ENCODE measurements at regions not wholly inside any gene's neighbourhood (a gene's known extent, or its start where the extent isn't known, plus 50 kb on each side); places are given as distances from the start of the nearest gene placed in this dataset.

DNA sequence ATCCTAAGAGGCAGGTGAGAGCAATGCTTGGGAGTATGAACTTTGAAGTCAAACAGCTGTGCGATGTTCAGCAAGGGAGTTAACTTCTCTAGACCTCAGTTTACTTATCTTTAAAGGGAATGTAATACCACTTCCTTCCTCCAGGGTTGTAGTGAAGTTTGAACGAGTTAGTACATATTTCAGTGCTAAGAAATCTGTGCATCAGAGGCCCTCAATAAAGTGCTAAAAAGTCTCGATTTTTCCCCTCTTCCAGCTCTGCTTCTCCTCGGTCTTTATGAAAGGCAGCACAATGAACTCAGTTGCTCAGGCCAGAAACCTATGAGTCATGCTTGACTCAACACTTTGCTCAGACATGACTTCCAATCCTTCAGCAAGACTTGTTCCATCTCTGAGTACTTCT lies 418.9 kb downstream of the MDFIC start:
- TF ChIP-seq KLF1 (tag by site-specific recombination; IDR thresholded peaks at IDR 0.05), result no peak
- no peak for TF ChIP-seq TCF7L2 (IDR thresholded peaks at IDR 0.05; ENCODE audit: borderline replicate concordance, low read depth, low read length)
- no peak for TF ChIP-seq CTCF (tag by site-specific recombination; IDR thresholded peaks at IDR 0.05)
- no peak for TF ChIP-seq ZNF791 (tag by site-specific recombination; IDR thresholded peaks at IDR 0.05)
- no peak for TF ChIP-seq ZNF621 (tag by site-specific recombination; IDR thresholded peaks at IDR 0.05)
- TF ChIP-seq, protein P1, sequence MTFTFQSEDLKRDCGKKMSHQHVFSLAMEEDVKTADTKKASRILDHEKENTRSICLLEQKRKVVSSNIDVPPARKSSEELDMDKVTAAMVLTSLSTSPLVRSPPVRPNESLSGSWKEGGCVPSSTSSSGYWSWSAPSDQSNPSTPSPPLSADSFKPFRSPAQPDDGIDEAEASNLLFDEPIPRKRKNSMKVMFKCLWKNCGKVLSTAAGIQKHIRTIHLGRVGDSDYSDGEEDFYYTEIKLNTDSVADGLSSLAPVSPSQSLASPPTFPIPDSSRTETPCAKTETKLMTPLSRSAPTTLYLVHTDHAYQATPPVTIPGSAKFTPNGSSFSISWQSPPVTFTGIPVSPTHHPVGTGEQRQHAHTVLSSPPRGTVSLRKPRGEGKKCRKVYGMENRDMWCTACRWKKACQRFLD (tag by site-specific recombination; IDR thresholded peaks at IDR 0.05), result no peak
- TF ChIP-seq ZNF24 (tag by site-specific recombination; IDR thresholded peaks at IDR 0.05), result no peak
- no peak for TF ChIP-seq ZNF529 (tag by site-specific recombination; IDR thresholded peaks at IDR 0.05; ENCODE audit: insufficient replicate concordance)
- TF ChIP-seq, protein P2, sequence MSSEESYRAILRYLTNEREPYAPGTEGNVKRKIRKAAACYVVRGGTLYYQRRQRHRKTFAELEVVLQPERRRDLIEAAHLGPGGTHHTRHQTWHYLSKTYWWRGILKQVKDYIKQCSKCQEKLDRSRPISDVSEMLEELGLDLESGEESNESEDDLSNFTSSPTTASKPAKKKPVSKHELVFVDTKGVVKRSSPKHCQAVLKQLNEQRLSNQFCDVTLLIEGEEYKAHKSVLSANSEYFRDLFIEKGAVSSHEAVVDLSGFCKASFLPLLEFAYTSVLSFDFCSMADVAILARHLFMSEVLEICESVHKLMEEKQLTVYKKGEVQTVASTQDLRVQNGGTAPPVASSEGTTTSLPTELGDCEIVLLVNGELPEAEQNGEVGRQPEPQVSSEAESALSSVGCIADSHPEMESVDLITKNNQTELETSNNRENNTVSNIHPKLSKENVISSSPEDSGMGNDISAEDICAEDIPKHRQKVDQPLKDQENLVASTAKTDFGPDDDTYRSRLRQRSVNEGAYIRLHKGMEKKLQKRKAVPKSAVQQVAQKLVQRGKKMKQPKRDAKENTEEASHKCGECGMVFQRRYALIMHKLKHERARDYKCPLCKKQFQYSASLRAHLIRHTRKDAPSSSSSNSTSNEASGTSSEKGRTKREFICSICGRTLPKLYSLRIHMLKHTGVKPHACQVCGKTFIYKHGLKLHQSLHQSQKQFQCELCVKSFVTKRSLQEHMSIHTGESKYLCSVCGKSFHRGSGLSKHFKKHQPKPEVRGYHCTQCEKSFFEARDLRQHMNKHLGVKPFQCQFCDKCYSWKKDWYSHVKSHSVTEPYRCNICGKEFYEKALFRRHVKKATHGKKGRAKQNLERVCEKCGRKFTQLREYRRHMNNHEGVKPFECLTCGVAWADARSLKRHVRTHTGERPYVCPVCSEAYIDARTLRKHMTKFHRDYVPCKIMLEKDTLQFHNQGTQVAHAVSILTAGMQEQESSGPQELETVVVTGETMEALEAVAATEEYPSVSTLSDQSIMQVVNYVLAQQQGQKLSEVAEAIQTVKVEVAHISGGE (tag by site-specific recombination; conservative IDR thresholded peaks at IDR 0.05; ENCODE audit: low read depth), result no peak
- TF ChIP-seq MYNN (tag by site-specific recombination; IDR thresholded peaks at IDR 0.05; ENCODE audit: borderline replicate concordance), result no peak
- no peak for TF ChIP-seq ZBTB26 (tag by site-specific recombination; optimal IDR thresholded peaks at IDR 0.05)
